Activated CD4-positive, alpha-beta memory T cell treated with anti-CD3 and anti-CD28 coated beads for 36 hours (primary cell): ENCODE measurements at regions not wholly inside any gene's neighbourhood (a gene's known extent, or its start where the extent isn't known, plus 50 kb on each side); places are given as distances from the start of the nearest gene placed in this dataset.

Experiments used
- CTCF ChIA-PET: fragments of 350-600 bp; sonication (Branson Sonifier 250); formaldehyde crosslinking; loops from one replicate; lab custom pipeline; 2021; ENCODE audit warnings: antibody characterized with exemption, inconsistent platforms; lab: Charles Lee
- POLR2A ChIA-PET: fragments of 350-600 bp; sonication (Branson Sonifier 250); formaldehyde crosslinking; loops from one replicate; lab custom pipeline; 2021; ENCODE audit warnings: antibody characterized with exemption; lab: Charles Lee
- DNase-seq: peaks from one replicate; pipeline ENCODE4 v3.0.0-alpha.2; 2020
- H3K27ac Mint-ChIP-seq: one replicate; pipeline ENCODE4 v1.8.0; 2021; ENCODE audit warnings: mixed read lengths
- H3K27me3 Mint-ChIP-seq: one replicate; pipeline ENCODE4 v1.8.0; 2021; ENCODE audit warnings: mixed read lengths
- H3K36me3 Mint-ChIP-seq: one replicate; pipeline ENCODE4 v1.8.0; 2021; ENCODE audit warnings: mixed read lengths
- H3K4me1 Mint-ChIP-seq: one replicate; pipeline ENCODE4 v1.8.0; 2021; ENCODE audit warnings: low read depth, mixed read lengths
- H3K4me3 Mint-ChIP-seq: one replicate; pipeline ENCODE4 v1.8.0; 2021; ENCODE audit warnings: mild to moderate bottlenecking, mixed read lengths
- H3K9me3 Mint-ChIP-seq: one replicate; pipeline ENCODE4 v1.8.0; 2021; ENCODE audit warnings: mixed read lengths
- intact Hi-C: fragments of 100-400 bp; cut with micrococcal nuclease; formaldehyde crosslinking; loops from one replicate; pipeline ENCODE4 v1.15.1; 2023

GRCh38 chr7:66864294-66864693 is 56.7 kb upstream of the TMEM248 start:
- intact Hi-C loops, result no loop called here

GRCh38 chr7:66865290-66865864 is 55.6 kb upstream of the TMEM248 start:
- Mint-ChIP-seq H3K4me3 (no peak overlapping the region), H3K27me3 (no peaks in the 10 kb centered on the region), H3K27ac (no peak overlapping the region), H3K36me3 (peaks cover 3% of the 10 kb centered on the region), H3K9me3 (no peaks in the 10 kb centered on the region), H3K4me1 (peaks cover 17% of the 10 kb centered on the region)
- DNase-seq, result no peak
- intact Hi-C loops, result no loop called here
- POLR2A ChIA-PET, result no interaction called here
- CTCF ChIA-PET, result no interaction called here

More at GRCh38 chr7:66864294-66864693, 56.7 kb upstream of the TMEM248 start:
- H3K27ac Mint-ChIP-seq, result no peak overlapping the region
- H3K27me3 Mint-ChIP-seq, result no peaks in the 10 kb centered on the region
- peaks cover 17% of the 10 kb centered on the region for H3K4me1 Mint-ChIP-seq
- no peaks in the 10 kb centered on the region for H3K9me3 Mint-ChIP-seq
- DNase-seq, result no peak
- peaks cover 3% of the 10 kb centered on the region for H3K36me3 Mint-ChIP-seq
- POLR2A ChIA-PET, result no interaction called here
- CTCF ChIA-PET, result no interaction called here
- no peak overlapping the region for H3K4me3 Mint-ChIP-seq

- ChIA-PET CTCF (no interaction called here), POLR2A (no interaction called here)
- intact Hi-C loops, result no loop called here
- H3K9me3 Mint-ChIP-seq, result no peaks in the 10 kb centered on the region
- H3K27me3 Mint-ChIP-seq, result no peaks in the 10 kb centered on the region
- H3K36me3 Mint-ChIP-seq, result peaks cover 4% of the 10 kb centered on the region
- no peak for DNase-seq
- peaks cover 14% of the 10 kb centered on the region for H3K4me1 Mint-ChIP-seq
- no peak overlapping the region for H3K27ac Mint-ChIP-seq
- H3K4me3 Mint-ChIP-seq, result no peak overlapping the region
Measured at GRCh38 chr7:66867198-66867790, 53.7 kb upstream of the TMEM248 start.

- ChIA-PET CTCF (interaction anchor here (0.7 to 1.5 kb wide), 2 partner anchors 32 to 45 kb away, joined by 3 read pairs; no protein-coding TSS in a partner anchor), POLR2A (interaction anchor here (0.7 to 1.0 kb wide), 3 partner anchors 9 to 139 kb away, joined by 3 to 4 read pairs (median 4); no protein-coding TSS in a partner anchor)
- Mint-ChIP-seq H3K27me3 (no peaks in the 10 kb centered on the region), H3K27ac (no peak overlapping the region), H3K4me3 (no peak overlapping the region), H3K4me1 (peaks cover 14% of the 10 kb centered on the region), H3K36me3 (peaks cover 1% of the 10 kb centered on the region), H3K9me3 (no peaks in the 10 kb centered on the region)
- peak; percentile 37 for DNase-seq
- intact Hi-C loops, result loop anchor here (1.0 kb wide), 2 partner anchors 10 to 17 kb away; no protein-coding TSS in a partner anchor
Measured at GRCh38 chr7:66869660-66870450, 51.2 kb upstream of the TMEM248 start.

GRCh38 chr7:66871076-66871475 is 49.9 kb upstream of the TMEM248 start:
- POLR2A ChIA-PET, result no interaction called here
- no peak overlapping the region for H3K4me3 Mint-ChIP-seq
- peaks cover 1% of the 10 kb centered on the region for H3K36me3 Mint-ChIP-seq
- H3K9me3 Mint-ChIP-seq, result no peaks in the 10 kb centered on the region
- peaks cover 14% of the 10 kb centered on the region for H3K4me1 Mint-ChIP-seq
- no peaks in the 10 kb centered on the region for H3K27me3 Mint-ChIP-seq
- intact Hi-C loops, result no loop called here
- no peak overlapping the region for H3K27ac Mint-ChIP-seq
- CTCF ChIA-PET, result no interaction called here
- no peak for DNase-seq
